ENCODE measurements at regions not wholly inside any gene's neighbourhood (a gene's known extent, or its start where the extent isn't known, plus 50 kb on each side); places are given as distances from the start of the nearest gene placed in this dataset.

GRCh38 chr2:88925770-88926462, 234.4 kb downstream of the RPIA start:
- 74% methylated on average over 8 of the region's 19 CpGs for WGBS (ENCODE audit: insufficient coverage, insufficient replicate concordance, low lambda C conversion rate, missing lambda C conversion rate)
- H2AFZ ChIP-seq (ENCODE audit: control insufficient read depth, low read depth, low read length), result no peak overlapping the region
- H3K9ac ChIP-seq (ENCODE audit: control insufficient read depth, insufficient read depth, low read length), result no peak overlapping the region
- FAIRE-seq (no peak), ATAC-seq (no peak), DNase-seq (ENCODE audit: low read depth, low spot score) (no peak)
- no peaks in the 10 kb centered on the region for H4K20me1 ChIP-seq (ENCODE audit: control insufficient read depth, insufficient read depth)
- BruUV-seq (replicated peaks), result no TSS peak
- no peaks in the 10 kb centered on the region for H3K27me3 ChIP-seq (replicated peaks in 1 of 2; ENCODE audit: control insufficient read depth in 2 of 2, insufficient read depth in 2 of 2, low read length in 1 of 2)
- H3K36me3 ChIP-seq (ENCODE audit: control insufficient read depth in 2 of 2, insufficient read depth in 2 of 2, low read length in 1 of 2), result no peaks in the 10 kb centered on the region
- TF ChIP-seq ZNF217 (IDR thresholded peaks at IDR 0.05), result no peak
- TF ChIP-seq POU2F2 (IDR thresholded peaks at IDR 0.05; ENCODE audit: borderline replicate concordance, low read depth, low read length), result no peak
- no peak for TF ChIP-seq CREM (IDR thresholded peaks at IDR 0.05; ENCODE audit: low read depth)
- no peak for TF ChIP-seq BHLHE40 (IDR thresholded peaks at IDR 0.05; ENCODE audit: borderline replicate concordance in 1 of 2, low read depth in 2 of 2, low read length in 1 of 2)
- TF ChIP-seq SPI1 (IDR thresholded peaks at IDR 0.05; ENCODE audit: borderline replicate concordance, insufficient read depth, low read depth, low read length), result no peak
- H3K79me2 ChIP-seq (ENCODE audit: control insufficient read depth, insufficient read depth, low read length), result no peaks in the 10 kb centered on the region
- RAD21 ChIA-PET (ENCODE audit: unreplicated experiment), result no interaction called here
- no peak overlapping the region for H3K27ac ChIP-seq (ENCODE audit: control insufficient read depth, insufficient read depth)
- POLR2A ChIA-PET, result no interaction called here
- CTCF ChIA-PET, result interaction anchor here (0.7 kb wide), 1 partner anchor 46 kb away, joined by 3 read pairs; no protein-coding TSS in a partner anchor
- no peaks in the 10 kb centered on the region for H3K9me3 ChIP-seq (replicated peaks; ENCODE audit: control insufficient read depth, insufficient read depth, low read length)
- SMC1A ChIA-PET (ENCODE audit: uncharacterized antibody, unreplicated experiment), result no interaction called here
- intact Hi-C loops (cut with micrococcal nuclease; ENCODE audit: unreplicated experiment), result no loop called here
- H3K4me3 ChIP-seq, result no peak overlapping the region
- no peaks in the 10 kb centered on the region for H3K4me1 ChIP-seq (ENCODE audit: control insufficient read depth, insufficient read depth, low read length)
- no peak overlapping the region for H3K4me2 ChIP-seq (ENCODE audit: control insufficient read depth, insufficient read depth)
- in situ Hi-C loops (cut with MboI), result no loop called here

DNA sequence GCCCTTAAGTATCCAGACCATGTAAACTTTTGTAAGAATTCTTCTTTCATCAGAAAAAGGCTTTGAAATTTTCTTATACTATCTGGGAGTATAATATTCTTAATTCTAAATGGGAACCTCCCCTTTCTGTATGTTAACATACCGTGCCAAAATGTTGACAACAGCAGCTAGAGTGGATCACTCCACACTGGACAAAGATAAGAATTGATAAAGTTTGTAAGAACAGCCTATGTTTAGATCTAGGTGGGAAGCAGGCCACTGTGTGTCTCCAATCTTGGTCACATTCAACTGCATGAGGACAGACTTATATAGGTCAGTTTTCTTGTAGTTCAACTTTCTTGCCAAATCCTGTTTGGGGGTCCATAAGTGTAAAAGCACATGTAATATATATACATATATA, 235.7 kb downstream of the RPIA start:
- DNase-seq (ENCODE audit: low read depth, low spot score) (no peak), ATAC-seq (no peak), FAIRE-seq (no peak)
- H3K4me1 ChIP-seq (ENCODE audit: control insufficient read depth, insufficient read depth, low read length), result no peaks in the 10 kb centered on the region
- in situ Hi-C loops (cut with MboI), result no loop called here
- ChIA-PET RAD21 (ENCODE audit: unreplicated experiment) (no interaction called here), SMC1A (ENCODE audit: uncharacterized antibody, unreplicated experiment) (no interaction called here), CTCF (no interaction called here), POLR2A (no interaction called here)
- no peaks in the 10 kb centered on the region for H4K20me1 ChIP-seq (ENCODE audit: control insufficient read depth, insufficient read depth)
- no peak overlapping the region for H3K9ac ChIP-seq (ENCODE audit: control insufficient read depth, insufficient read depth, low read length)
- TF ChIP-seq, protein P1, sequence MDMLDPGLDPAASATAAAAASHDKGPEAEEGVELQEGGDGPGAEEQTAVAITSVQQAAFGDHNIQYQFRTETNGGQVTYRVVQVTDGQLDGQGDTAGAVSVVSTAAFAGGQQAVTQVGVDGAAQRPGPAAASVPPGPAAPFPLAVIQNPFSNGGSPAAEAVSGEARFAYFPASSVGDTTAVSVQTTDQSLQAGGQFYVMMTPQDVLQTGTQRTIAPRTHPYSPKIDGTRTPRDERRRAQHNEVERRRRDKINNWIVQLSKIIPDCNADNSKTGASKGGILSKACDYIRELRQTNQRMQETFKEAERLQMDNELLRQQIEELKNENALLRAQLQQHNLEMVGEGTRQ (IDR thresholded peaks at IDR 0.05; ENCODE audit: borderline replicate concordance, low read depth, low read length), result no peak
- TF ChIP-seq PKNOX1 (IDR thresholded peaks at IDR 0.05), result no peak
- 60% methylated on average over 1 of the region's 1 CpG for WGBS (ENCODE audit: insufficient coverage, insufficient replicate concordance, low lambda C conversion rate, missing lambda C conversion rate)
- H3K4me2 ChIP-seq (ENCODE audit: control insufficient read depth, insufficient read depth), result no peak overlapping the region
- no peaks in the 10 kb centered on the region for H3K36me3 ChIP-seq (ENCODE audit: control insufficient read depth in 2 of 2, insufficient read depth in 2 of 2, low read length in 1 of 2)
- no peak overlapping the region for H2AFZ ChIP-seq (ENCODE audit: control insufficient read depth, low read depth, low read length)
- no peak overlapping the region for H3K27ac ChIP-seq (ENCODE audit: control insufficient read depth, insufficient read depth)
- no peaks in the 10 kb centered on the region for H3K9me3 ChIP-seq (replicated peaks; ENCODE audit: control insufficient read depth, insufficient read depth, low read length)
- BruUV-seq (replicated peaks), result no TSS peak
- H3K4me3 ChIP-seq, result no peak overlapping the region
- H3K79me2 ChIP-seq (ENCODE audit: control insufficient read depth, insufficient read depth, low read length), result no peaks in the 10 kb centered on the region
- H3K27me3 ChIP-seq (replicated peaks in 1 of 2; ENCODE audit: control insufficient read depth in 2 of 2, insufficient read depth in 2 of 2, low read length in 1 of 2), result no peaks in the 10 kb centered on the region
- intact Hi-C loops (cut with micrococcal nuclease; ENCODE audit: unreplicated experiment), result no loop called here
